ENCODE measurements at regions not wholly inside any gene's neighbourhood (a gene's known extent, or its start where the extent isn't known, plus 50 kb on each side); places are given as distances from the start of the nearest gene placed in this dataset.

DNA sequence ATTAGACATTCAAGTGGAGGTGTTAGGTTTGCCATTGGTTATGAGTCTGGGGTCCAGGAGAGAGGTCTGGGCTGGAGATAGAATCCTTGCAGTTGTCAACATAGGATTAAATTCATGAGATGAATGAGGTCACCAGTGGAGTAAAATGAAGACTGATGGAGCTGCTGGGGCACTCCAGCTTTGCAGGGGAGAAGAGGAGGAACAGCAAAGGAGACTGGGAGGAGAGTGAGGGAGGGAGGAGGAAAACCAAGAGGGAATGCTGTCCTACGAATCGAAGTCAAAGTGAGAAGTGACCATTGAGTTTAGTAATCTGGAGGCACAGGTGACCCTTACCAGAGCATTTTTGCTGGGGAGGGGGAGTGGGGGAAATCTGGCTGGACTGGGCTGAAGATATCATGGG, 178.2 kb upstream of the NR3C1 start:
- DNase-seq: no peak

DNA sequence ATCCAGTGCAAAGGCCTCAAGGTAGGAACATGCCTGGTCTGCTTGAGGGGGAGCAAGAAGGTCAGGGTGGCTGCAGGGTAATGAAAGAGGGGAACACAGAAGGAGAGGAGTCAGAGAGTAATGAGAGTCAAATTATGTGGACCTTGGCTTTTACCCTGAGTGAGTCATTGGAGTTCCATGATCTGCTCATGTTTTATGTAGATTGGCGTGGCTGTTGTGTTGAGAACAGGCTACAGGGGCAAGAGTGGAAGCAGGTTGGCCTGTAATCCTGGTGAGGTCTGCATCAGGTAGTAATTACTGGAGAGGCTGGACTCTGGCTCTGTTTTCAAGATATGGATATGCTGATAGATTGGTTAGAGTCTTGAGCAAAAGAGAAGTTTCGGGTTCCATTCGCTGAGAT, 177.7 kb upstream of the NR3C1 start:
- DNase-seq: no peak

DNA sequence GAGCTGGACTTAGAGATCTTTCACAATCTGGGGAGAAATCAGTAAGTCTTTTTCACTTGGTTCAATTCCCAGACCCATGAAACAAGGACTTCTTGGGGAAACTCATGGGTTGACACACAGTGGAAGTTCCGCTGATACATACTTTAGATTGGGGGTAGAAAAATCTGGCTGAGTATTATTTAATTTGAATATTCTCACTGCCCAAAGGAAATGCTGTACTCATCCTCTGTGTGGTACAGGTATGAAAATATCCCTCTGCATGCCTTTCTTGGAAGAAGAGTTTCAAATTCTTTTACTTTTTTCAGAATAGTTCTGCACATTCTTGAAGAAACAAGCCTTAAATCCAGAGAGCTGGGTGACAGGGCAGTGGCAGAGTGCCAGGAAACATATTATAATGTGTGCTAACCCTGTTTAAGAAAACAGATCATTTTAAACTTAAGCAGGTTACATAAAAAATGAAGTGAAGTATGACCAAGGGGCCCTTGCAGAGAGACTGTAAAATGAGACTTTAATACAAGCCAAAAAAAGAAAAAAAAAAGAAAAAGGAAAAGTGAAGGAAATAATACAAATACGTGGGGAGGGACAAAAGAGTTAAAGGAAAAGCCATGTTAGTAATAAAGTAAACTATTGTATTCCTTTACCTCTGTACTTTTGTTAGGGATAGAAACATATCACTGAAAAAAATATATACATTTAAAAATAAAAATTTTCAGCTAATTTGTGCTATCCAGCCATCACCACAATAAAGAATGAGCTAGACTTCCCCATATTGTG, 173.4 kb upstream of the NR3C1 start:
- no peak for DNase-seq

DNA sequence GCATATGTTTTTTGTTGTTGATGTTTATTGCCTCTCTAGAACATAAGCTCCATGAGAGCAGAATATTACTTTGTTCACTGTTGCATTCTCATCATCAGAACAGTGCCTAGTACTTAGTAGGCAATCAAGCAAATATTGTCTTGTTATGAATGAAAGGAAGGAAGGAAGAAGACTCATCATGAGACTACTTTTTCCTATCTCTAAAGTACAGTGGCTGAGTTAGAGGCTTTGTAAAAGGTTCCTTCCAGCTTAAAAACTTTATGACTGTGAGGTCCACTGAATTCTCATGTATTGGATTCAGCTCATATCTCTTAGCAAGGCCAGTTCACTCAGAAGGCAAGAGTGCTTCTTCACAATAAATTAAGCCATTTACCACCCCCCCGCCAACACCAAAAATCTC, 171.8 kb upstream of the NR3C1 start:
- no peak for DNase-seq

DNA sequence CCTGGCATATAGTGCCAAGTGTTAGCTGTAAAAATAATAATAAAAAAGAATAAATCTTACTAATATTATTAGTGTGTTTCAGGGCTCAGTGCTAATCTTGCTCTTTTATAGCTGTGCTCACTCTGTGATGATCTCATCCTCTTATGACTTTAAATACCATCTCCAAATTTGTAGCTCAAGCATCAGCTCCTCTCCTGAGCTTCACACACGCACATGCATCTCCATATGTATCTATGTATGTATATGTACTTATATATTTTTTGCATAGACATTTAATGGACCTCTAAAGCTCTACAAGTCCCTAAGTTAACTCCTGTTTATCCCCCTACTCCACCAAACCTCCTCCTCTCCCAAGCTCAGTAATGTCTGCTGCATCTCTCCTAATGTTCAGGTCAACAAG, 170.8 kb upstream of the NR3C1 start:
- DNase-seq: no peak

DNA sequence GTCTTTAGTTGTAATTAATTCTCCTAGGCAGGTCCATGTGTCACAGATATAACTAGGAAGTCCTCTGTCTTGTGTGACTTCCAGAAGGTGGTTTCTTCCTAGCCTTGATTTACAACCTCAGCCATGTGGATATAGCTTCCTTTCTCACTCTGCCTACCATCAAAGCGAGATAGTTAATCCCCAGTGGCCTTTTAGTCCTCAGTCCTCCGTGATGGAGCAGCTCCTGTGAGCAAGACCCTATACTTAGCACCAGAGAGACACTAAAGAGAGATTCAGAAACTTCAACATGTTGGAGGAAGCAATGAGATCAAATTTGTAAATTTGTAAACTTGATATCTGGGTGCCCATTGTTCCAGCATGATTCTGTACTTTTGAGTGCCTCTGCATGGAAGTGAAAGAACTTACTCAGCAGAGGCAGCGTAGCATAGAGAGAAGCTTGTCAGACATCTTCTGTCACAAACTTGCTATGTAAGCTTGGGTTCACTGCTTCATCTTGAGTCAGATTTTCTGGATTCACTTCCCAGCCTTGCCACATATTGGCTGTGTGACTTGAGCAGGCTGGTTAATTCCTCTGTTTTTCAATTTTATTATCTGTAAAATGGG, 170.2 kb upstream of the NR3C1 start:
- no peak for DNase-seq

DNA sequence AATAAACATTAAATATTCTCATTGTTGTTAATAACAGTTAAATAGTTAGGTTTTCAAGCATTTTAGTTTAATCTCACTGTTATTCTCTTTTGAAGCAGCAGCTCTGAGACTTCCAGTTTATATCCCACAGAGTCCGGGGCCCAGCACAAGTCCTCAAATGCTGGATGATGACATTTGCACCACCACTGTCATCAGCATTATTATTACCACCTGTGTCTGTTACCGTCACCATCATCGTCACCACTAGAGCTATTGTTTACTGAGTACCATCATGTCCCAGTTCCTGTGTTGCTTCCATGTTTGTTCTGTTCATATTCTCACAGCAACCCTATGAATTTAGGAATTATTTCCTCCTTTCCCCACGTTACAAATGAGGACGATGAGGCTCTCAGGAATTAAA, 169.2 kb upstream of the NR3C1 start:
- DNase-seq: no peak

GRCh38 chr5:143571642-143572624, 168.4 kb upstream of the NR3C1 start:
- DNase-seq: no peak

- DNase-seq: no peak
Observed at GRCh38 chr5:143570989-143571388, 167.5 kb upstream of the NR3C1 start.

- no peak for DNase-seq
Observed at GRCh38 chr5:143569722-143570567, 166.5 kb upstream of the NR3C1 start.

DNA sequence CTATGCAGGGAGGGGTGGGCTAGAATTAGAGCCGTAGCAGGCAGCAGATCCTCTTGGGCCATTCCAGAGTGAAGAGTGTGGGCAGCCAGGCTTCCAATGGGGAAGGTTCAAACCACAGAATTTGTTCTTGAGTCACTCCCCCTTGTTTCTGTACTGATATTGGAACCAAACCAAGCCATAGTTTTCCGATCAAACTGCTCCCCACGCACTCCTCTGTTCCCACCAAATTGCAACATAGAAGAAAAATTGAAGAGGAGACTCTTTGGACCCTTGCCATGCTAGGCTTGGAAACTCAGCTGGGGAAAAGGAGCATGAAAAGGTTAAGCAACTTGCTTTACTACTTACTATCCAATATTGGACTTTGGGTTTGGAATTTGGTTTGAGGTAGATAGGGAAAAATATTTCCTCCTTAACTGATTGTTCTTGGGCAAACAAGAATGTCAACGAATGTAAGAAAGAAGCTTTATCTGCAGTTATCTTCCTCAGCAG, 165.8 kb upstream of the NR3C1 start:
- DNase-seq: no peak

GRCh38 chr5:143567583-143568504, 164.4 kb upstream of the NR3C1 start:
- DNase-seq: no peak

DNA sequence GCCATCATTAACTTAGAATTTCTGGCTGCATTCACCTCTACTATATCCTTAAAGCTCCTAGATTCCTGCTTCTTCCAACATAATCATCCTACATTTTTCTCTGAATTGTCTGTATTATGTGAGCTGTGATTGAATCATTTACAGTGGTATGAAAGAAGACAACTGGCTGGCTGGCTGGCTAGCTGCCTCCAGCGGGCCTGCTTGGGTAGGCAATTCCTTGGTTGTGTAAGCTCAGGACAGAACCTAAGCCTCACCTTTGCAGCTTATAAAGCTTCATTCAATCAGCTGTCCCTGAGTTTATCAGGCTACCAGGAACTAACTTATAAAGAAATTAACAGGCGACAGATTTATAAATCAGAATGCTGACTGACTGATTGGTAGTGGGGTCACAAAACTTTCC, 162.7 kb upstream of the NR3C1 start:
- no peak for DNase-seq

- no peak for DNase-seq
Observed at GRCh38 chr5:143564417-143564816, 160.9 kb upstream of the NR3C1 start.

- no peak for DNase-seq
Observed at GRCh38 chr5:143562935-143563334, 159.4 kb upstream of the NR3C1 start.

DNA sequence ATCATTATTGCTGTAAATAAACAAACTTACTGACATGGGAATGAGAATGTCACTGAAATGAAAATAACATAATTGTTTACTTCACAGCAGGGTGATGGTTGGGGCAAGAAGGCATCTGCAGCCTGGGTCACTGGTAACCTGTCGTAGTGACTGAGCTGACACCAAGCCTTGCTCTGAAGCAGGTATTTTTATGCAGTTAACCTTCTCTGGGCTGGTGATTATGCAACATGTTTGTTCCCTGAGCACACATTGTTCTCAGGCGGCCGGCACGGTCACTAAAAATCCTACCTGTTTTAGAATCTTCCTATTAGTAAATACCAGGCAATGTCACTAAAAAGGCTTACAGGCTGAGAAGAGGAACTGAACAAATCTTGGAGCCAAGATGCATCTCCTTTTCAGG, 157.7 kb upstream of the NR3C1 start:
- no peak for DNase-seq

DNA sequence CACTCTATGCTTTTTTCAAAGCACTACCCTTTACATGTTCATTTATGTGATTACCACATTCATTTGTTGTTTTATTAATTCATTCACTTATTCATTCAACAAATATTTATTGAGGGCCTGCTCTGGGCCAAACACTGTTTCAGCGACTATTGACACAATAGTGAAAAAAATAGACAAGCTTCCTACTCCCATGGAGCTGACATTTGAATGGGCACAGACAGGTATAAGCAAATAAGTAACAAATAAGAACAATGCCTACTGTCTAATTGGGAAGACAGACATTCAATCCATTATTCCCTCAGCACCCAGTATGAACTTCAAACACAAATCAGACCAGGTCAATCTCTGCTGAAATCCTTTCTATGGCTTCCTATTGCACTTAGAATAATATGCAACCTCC, 156.9 kb upstream of the NR3C1 start:
- DNase-seq: no peak

GRCh38 chr5:143559586-143560109, 156.2 kb upstream of the NR3C1 start:
- DNase-seq: no peak

DNA sequence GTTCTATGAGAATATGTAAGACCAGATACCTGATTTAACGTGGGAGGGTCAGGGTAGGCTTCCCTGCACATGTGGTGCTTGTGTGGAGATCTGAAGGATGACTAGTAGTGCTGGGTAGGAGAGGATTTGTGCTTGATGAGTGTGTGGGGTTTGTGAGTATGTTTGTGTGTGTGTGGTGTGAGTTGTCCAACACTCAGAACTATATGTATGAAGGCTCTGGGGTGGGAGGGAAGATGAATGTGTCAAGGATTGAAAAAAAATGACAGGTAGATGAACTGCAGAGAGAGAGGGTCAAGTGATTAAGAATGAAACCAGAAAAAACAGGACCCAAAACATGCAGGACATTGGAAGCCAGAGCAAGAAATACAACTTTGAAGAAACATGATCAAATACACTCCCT, 154.6 kb upstream of the NR3C1 start:
- no peak for DNase-seq

GRCh38 chr5:143557061-143557818, 153.8 kb upstream of the NR3C1 start:
- no peak for DNase-seq
